ENCODE measurements at regions not wholly inside any gene's neighbourhood (a gene's known extent, or its start where the extent isn't known, plus 50 kb on each side); places are given as distances from the start of the nearest gene placed in this dataset.

DNA sequence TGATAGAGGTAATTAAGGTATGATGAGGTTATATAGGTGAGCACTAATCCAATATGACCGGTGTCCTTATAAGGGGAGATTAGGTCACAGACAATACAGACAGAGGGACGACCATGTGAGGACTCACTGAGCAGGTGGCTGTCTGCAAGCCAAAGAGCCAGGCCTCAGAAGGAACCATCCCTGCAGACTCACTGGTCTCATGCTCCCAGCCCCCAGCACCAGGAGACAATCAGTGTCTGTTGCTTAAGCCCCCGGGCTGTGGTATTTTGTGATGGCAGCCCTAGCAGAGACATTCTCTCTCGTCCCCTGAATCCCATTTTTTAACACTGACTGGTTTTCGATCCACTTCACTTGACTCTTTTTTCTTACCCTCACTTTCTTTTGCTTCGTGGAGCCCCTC lies 51.9 kb upstream of the PABPC3 start:
- H3K27me3 ChIP-seq (ENCODE audit: control insufficient read depth, low read length) = peaks cover 14% of the 10 kb centered on the region
- H3K4me2 ChIP-seq (ENCODE audit: low read length) = no peak overlapping the region
- H3K9me2 ChIP-seq (replicated peaks; ENCODE audit: control insufficient read depth, low read length) = no peaks in the 10 kb centered on the region
- H3K36me3 ChIP-seq (ENCODE audit: control insufficient read depth, low read length) = no peaks in the 10 kb centered on the region
- TF ChIP-seq, protein P1, sequence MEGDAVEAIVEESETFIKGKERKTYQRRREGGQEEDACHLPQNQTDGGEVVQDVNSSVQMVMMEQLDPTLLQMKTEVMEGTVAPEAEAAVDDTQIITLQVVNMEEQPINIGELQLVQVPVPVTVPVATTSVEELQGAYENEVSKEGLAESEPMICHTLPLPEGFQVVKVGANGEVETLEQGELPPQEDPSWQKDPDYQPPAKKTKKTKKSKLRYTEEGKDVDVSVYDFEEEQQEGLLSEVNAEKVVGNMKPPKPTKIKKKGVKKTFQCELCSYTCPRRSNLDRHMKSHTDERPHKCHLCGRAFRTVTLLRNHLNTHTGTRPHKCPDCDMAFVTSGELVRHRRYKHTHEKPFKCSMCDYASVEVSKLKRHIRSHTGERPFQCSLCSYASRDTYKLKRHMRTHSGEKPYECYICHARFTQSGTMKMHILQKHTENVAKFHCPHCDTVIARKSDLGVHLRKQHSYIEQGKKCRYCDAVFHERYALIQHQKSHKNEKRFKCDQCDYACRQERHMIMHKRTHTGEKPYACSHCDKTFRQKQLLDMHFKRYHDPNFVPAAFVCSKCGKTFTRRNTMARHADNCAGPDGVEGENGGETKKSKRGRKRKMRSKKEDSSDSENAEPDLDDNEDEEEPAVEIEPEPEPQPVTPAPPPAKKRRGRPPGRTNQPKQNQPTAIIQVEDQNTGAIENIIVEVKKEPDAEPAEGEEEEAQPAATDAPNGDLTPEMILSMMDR (IDR thresholded peaks at IDR 0.05; ENCODE audit: low read depth, low read length, poor library complexity, severe bottlenecking) = no peak
- no peak for TF ChIP-seq EZH2phosphoT487 (IDR thresholded peaks at IDR 0.05; ENCODE audit: borderline replicate concordance, low read length)
- no peaks in the 10 kb centered on the region for H3F3A ChIP-seq (ENCODE audit: control insufficient read depth, insufficient read depth)
- no peaks in the 10 kb centered on the region for H4K20me1 ChIP-seq (ENCODE audit: control insufficient read depth, insufficient read depth, low read depth, low read length)
- no peaks in the 10 kb centered on the region for H3K79me2 ChIP-seq (ENCODE audit: control insufficient read depth, low read length)
- no peak overlapping the region for H3K4me3 ChIP-seq (ENCODE audit: low read length)
- no peaks in the 10 kb centered on the region for H3K4me1 ChIP-seq (ENCODE audit: control insufficient read depth, low read length)
- no peaks in the 10 kb centered on the region for H3K9me3 ChIP-seq (ENCODE audit: control insufficient read depth, insufficient read depth, low read length)
- H3K27ac ChIP-seq (ENCODE audit: low read depth, low read length) = no peak overlapping the region

Measured in DOHH2 (cell line).